Tibial nerve (tissue), 4 donors: ENCODE measurements at regions not wholly inside any gene's neighbourhood (a gene's known extent, or its start where the extent isn't known, plus 50 kb on each side); places are given as distances from the start of the nearest gene placed in this dataset.

ENCODE experiments used
- EP300 ChIP-seq, 2 donors: sonication (generic); formaldehyde crosslinking; IDR thresholded peaks; one replicate each; pipeline ENCODE4 v1.6.1; 2017; ENCODE audit warnings: antibody characterized with exemption in 2 of 2, mild to moderate bottlenecking in 1 of 2
- POLR2A ChIP-seq, 2 donors: fragments of 450-650 bp; IDR thresholded peaks; one replicate each; pipeline ENCODE4 v1.6.1; 2017; ENCODE audit warnings: antibody characterized with exemption in 2 of 2, mild to moderate bottlenecking in 2 of 2, moderate library complexity in 2 of 2
- TF ChIP-seq, protein P1 (sequence below), 5 experiments: fragments of 200-600 bp in 3 of 5; fragments of 450-650 bp in 2 of 5; sonication (generic) in 3 of 5; IDR thresholded peaks; one replicate each; pipeline ENCODE4 v1.5.1; 2016 to 2019; ENCODE audit warnings: antibody characterized with exemption in 5 of 5, mild to moderate bottlenecking in 3 of 5, moderate library complexity in 2 of 5

GRCh38 chr1:170836141-170836540 lies 99.2 kb upstream of the MROH9 start:
- TF ChIP-seq, protein P1, sequence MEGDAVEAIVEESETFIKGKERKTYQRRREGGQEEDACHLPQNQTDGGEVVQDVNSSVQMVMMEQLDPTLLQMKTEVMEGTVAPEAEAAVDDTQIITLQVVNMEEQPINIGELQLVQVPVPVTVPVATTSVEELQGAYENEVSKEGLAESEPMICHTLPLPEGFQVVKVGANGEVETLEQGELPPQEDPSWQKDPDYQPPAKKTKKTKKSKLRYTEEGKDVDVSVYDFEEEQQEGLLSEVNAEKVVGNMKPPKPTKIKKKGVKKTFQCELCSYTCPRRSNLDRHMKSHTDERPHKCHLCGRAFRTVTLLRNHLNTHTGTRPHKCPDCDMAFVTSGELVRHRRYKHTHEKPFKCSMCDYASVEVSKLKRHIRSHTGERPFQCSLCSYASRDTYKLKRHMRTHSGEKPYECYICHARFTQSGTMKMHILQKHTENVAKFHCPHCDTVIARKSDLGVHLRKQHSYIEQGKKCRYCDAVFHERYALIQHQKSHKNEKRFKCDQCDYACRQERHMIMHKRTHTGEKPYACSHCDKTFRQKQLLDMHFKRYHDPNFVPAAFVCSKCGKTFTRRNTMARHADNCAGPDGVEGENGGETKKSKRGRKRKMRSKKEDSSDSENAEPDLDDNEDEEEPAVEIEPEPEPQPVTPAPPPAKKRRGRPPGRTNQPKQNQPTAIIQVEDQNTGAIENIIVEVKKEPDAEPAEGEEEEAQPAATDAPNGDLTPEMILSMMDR (IDR thresholded peaks at IDR 0.05): no peak
- TF ChIP-seq POLR2A (IDR thresholded peaks at IDR 0.05) (no peak), EP300 (IDR thresholded peaks at IDR 0.05) (no peak)
